Middle frontal gyrus (tissue), 1 donor: ENCODE measurements at regions not wholly inside any gene's neighbourhood (a gene's known extent, or its start where the extent isn't known, plus 50 kb on each side); places are given as distances from the start of the nearest gene placed in this dataset.
"Not testable (repeated sequence)": the region's sequence is repeated elsewhere in the genome, so short reads cannot be mapped to it uniquely, and the experiment has no call there.

ENCODE experiments used
- DNase-seq: peaks from one replicate; pipeline ENCODE4 v3.0.0-alpha.2; 2015; ENCODE audit warnings: low spot score; ENCODE audit errors: extremely low spot score

GRCh38 chr2:118791483-118791882 is 56.0 kb downstream of the EN1 start:
- DNase-seq: no peak

GRCh38 chr2:118786746-118787145 is 60.7 kb downstream of the EN1 start:
- DNase-seq: no peak

DNA sequence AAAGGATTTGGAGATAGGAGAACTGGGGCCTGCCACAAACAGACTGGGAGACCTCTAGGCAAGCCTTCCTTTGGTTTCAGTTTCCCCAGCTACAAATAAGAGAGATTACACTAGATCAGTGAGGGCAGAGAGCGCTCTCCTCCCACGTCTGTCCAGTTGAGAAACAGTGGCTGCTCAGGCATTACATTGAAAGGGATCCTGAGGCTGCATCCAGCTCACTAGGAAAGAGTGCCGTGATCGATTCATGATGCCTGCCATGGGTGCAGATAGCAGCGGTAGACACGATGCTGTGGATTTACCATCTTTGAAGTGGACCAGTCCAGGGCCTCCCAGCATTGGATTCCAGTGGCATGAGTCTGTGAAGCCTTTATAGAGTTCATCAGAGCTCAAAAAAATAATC is 62.6 kb downstream of the EN1 start:
- no peak for DNase-seq

DNA sequence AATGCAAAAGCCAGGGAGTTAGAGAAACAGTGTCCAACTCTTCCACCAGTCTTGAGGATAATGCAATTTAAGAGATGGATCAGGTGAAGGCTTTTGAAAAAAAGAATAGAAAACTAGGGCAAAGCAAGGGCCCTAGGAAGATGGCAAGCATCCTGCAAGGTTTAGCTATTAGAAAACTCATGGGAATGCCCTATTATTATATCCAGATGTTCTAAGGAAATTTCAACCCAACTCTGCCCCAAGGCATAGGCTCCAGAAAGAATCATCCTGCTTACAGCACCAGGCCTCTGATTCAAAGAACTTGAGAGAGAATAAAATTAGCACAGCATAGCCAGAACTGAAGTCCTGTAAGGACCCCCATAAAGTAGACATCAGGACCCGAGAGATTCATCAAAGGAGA is 68.1 kb downstream of the EN1 start:
- no peak for DNase-seq

- DNase-seq: no peak
These were observed 72.9 kb downstream of the EN1 start for GRCh38 chr2:118774458-118775133.

GRCh38 chr2:118773826-118774225 is 73.6 kb downstream of the EN1 start:
- DNase-seq: no peak

GRCh38 chr2:118772487-118773200 is 74.8 kb downstream of the EN1 start:
- DNase-seq: no peak

DNA sequence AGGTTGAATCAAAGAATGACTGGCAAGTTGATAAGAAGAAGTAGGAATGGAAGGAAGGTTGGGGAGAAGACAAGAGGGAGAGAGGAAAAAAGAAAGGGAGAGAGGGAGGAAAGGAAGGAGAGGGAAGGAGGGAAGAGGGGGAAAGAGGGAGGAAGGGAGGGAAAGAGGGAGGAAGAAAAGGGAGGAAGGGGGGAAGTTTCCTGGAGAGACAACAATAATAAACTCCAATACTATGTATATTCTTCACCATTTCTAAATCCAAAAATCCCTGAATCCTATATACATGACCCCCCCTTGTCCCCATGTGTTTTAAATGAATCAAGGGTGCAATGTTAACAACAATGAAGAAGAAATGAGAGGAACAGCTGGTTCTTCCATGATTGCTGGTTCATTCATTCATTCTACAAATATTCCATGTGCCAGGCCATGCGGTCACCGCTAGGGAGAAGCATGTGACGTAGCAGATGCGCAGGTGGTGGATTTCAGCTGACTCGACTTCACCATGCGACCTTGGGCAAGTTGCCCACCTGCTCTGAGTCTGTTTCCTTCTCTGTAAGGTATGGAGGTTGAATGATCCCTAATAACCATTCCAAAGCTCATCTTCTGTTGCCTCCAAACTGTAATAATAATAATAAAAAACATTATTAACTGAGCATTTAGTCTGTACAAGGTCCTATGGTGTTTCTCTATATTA is 77.6 kb downstream of the EN1 start:
- no peak for DNase-seq

- DNase-seq: no peak
These were observed 80.6 kb downstream of the EN1 start for GRCh38 chr2:118766871-118767270.

DNA sequence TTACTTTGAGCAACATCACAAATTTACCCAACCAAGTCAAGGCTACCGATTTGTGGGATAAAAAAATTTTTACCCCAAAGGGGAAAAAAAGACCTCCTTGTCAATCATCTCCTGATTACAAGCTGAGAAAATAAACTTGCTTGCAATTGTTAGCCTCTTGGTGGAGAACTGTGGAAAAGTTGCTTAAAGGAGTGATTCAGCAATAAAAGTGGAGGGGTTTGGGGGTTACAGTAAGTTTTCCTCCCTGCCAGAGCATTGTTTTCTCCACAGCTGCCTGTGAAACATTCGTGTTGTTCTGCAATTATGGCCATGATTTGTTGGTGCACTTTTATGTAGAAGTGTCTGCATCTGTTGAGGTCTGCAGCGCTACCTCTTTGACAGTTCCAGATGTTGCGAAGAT is 82.6 kb downstream of the EN1 start:
- DNase-seq: no peak

DNA sequence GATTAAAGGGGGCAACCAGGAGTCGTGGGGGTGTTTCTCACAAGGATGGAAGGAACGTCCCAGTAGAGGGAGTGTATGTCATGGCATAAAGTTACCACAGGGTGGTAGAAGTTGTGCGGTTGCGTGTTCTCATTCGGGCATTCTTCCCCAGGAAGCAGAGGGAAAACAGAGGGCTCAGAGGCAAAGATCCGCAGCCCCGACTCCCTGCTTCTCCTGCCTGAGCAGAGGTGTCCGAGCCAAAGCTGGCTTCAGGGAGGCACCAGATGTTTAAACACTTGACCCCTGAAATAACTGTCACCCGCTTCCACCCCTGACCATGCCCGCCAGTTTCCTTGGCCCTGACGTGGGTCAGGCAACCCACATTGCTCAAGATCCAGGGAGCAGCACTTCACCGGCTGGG is 83.7 kb downstream of the EN1 start:
- no peak for DNase-seq

GRCh38 chr2:118762290-118762689 is 85.2 kb downstream of the EN1 start:
- DNase-seq: no peak

DNA sequence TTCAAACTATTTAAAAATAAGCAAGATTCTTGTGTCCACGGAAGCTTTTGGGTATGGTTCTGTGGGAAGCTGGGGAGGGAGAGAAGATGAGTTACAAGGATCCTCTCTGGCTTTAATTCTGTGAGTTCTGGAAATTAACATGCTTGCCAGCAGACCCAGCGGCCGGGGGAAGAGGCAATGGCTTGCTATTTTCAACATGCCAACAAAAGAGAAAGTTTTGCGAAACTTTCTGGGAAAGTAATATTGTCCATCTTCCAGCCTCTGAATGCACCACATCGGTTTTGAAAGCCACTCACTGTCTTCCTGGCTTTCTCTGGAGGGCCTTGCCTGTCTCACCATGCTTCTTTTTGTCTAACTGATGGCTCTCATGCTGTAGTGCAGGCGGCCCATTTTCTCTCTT is 85.7 kb downstream of the EN1 start:
- no peak for DNase-seq

DNA sequence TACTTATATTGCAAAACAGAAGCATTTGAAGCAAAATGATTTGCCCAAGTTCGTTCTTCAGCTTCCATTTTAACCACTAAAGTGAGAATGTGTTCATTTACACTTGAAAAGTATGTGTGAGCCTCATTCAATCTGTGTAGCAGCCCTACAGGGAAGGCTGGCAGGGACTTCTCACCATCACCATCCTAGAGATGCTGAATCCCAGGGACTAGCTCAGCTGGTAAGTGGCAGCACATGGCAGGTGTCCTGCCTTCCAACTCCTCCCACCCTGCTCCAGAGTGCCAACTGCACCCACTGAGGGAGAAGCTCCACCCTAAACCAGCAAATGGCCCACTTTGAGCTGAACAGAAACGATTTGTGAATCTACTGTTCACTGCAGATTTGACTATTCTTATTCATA is 91.5 kb downstream of the EN1 start:
- no peak for DNase-seq

DNA sequence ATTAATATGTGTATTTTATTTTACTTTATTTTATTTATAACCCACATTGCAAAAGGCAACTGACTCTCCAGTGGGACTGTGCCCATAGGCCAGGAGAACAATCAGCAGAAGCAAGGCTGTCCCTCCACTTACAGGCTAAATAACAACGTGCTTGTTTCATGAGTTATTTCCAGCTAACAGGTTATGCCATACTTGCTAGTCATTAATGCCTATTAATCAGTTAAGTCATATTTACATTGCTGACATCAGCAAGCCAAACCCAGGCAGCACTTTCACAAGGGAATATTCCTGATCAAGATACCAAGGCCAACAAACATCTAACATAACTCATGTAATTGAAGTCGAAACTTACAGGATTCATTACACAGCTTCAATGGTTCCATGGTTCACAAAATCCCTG is 92.1 kb downstream of the EN1 start:
- no peak for DNase-seq

GRCh38 chr2:118752762-118753429 is 94.6 kb downstream of the EN1 start:
- DNase-seq: no peak

DNA sequence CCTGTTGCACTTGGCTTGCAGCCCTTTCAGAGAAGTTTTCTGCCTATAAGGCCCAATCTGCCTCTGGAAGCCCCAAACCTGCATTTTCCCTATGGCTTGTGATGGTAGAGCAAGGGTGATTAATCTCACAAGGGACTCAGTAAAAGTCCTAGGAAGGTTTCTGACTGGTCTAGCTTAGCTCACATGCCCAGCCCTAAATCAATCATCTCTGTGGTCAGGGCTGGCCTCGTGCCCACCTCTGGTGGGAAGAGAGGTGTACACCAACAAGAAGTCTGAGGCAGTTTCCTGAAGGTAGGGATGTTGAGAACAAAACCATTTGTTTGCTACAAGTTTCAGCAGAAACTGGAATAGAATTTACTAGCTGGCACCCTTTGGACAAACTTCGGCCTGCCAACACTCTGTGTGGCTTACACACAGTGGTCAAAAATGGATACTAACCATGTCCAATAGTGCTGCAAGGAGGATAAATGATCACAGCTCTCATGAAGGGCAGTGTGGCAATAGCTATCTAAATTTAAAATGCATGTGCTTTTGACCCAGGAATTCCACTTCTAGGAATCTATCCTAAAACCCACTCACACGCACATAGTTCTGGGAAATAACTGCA is 96.4 kb downstream of the EN1 start:
- DNase-seq: no peak

GRCh38 chr2:118748245-118748885 is 99.1 kb downstream of the EN1 start:
- DNase-seq: no peak

GRCh38 chr2:118747637-118748036 is 99.8 kb downstream of the EN1 start:
- no peak for DNase-seq

DNA sequence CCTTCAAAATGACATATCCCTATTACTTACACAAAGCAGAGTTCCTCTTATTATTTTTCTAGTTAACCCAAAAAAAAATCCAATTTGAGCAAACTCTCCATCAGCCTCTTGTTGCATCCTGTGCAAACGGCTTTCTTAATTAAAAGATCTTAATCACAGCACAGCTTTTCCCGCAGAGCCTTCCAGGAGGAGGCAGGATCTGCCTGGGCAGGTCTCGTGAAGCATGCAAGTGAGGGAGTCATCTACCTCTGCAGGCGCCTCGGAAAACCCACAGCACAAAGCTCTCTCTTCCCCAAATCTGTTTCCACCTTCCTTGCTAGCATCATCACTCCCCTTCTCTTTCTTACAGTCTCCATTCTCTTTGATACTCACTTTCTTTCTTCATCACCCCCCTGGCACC is 100.4 kb downstream of the EN1 start:
- no peak for DNase-seq

GRCh38 chr2:118744682-118745181 is 102.7 kb downstream of the EN1 start:
- DNase-seq: not testable (repeated sequence)
